ENCODE measurements at regions not wholly inside any gene's neighbourhood (a gene's known extent, or its start where the extent isn't known, plus 50 kb on each side); places are given as distances from the start of the nearest gene placed in this dataset.
A peak's percentile ranks its signal among the peaks of the same experiment; 100 is the strongest.
"Not testable (repeated sequence)": the region's sequence is repeated elsewhere in the genome, so short reads cannot be mapped to it uniquely, and the experiment has no call there.

- no peak for DNase-seq (ENCODE audit: low read depth)
- TF ChIP-seq, protein P1, sequence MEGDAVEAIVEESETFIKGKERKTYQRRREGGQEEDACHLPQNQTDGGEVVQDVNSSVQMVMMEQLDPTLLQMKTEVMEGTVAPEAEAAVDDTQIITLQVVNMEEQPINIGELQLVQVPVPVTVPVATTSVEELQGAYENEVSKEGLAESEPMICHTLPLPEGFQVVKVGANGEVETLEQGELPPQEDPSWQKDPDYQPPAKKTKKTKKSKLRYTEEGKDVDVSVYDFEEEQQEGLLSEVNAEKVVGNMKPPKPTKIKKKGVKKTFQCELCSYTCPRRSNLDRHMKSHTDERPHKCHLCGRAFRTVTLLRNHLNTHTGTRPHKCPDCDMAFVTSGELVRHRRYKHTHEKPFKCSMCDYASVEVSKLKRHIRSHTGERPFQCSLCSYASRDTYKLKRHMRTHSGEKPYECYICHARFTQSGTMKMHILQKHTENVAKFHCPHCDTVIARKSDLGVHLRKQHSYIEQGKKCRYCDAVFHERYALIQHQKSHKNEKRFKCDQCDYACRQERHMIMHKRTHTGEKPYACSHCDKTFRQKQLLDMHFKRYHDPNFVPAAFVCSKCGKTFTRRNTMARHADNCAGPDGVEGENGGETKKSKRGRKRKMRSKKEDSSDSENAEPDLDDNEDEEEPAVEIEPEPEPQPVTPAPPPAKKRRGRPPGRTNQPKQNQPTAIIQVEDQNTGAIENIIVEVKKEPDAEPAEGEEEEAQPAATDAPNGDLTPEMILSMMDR (IDR thresholded peaks at IDR 0.05; ENCODE audit: control insufficient read depth, extremely low read depth, insufficient read depth): no peak
These were observed 78.3 kb upstream of the EGFL6 start for GRCh38 chrX:13491061-13491460.

GRCh38 chrX:13489454-13489853 lies 79.9 kb upstream of the EGFL6 start:
- DNase-seq (ENCODE audit: low read depth): no peak
- H3K4me3 ChIP-seq (ENCODE audit: low read depth, low read length): no peak overlapping the region
- TF ChIP-seq, protein P1 (IDR thresholded peaks at IDR 0.05; ENCODE audit: control insufficient read depth, extremely low read depth, insufficient read depth): no peak

More at GRCh38 chrX:13491061-13491460, 78.3 kb upstream of the EGFL6 start:
- H3K4me3 ChIP-seq (ENCODE audit: low read depth, low read length): no peak overlapping the region

DNA sequence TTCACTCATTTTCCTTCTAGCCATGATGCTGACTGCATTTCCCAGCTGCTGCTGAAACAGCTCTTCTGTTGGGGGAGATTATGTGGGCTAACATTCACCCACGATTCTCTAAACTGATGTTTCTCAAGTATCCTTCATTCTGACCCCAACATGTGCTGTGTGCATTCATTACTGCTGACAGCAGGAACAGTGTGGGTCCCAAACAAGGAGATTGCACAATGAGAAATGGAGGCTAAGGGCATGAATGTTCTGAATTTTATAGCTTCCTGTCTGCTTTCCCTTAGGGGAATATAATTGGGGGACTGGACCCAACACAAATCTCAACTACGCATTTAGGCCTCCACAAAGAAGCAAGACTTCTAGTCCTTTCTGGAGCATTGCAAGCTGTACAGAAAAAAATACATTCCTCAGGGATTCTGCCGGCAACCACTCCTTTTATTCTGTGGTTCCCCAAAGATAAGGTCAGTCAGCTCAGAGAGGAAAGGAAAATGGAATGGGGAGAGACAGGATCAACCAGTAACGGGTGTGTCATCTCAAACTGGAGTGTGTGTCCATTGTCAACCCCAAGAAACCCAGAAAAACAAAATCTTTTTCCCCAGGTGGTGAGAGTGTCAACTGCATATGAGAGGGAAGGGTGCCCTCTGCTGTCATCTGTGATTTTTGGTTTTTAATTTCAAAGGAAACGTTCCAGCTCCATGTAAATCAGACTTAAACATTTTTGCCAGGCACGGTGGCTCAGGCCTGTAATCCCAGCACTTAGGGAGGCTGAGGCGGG lies 81.5 kb upstream of the EGFL6 start:
- TF ChIP-seq, protein P1 (IDR thresholded peaks at IDR 0.05; ENCODE audit: control insufficient read depth, extremely low read depth, insufficient read depth): peak; percentile 43

GRCh38 chrX:13485167-13485566 lies 84.2 kb upstream of the EGFL6 start:
- DNase-seq (ENCODE audit: low read depth): no peak
- H3K4me3 ChIP-seq (ENCODE audit: low read depth, low read length): no peak overlapping the region
- TF ChIP-seq, protein P1 (IDR thresholded peaks at IDR 0.05; ENCODE audit: control insufficient read depth, extremely low read depth, insufficient read depth): no peak

More for the DNA sequence above, 81.5 kb upstream of the EGFL6 start:
- no peak overlapping the region for H3K4me3 ChIP-seq (ENCODE audit: low read depth, low read length)
- DNase-seq (ENCODE audit: low read depth): no peak

DNA sequence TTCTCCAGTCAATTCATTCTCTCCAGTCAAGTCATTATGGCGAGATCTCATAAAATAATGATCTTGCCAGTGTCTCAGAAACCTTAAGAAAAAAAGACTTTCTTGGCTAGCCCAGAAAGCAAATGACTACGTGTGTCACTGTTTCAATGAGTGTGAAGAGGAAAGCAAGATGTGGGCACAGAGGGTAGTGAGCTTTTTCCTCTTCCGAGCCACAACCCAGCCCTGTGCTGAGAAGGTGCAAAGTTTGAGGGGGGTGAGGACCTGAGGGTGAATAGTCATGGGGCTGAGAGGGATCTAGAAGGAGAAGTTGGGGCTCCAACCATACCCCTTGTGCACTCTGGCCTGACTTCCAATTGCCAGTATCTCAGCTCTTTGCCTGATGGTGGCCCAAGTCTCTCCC lies 85.6 kb upstream of the EGFL6 start:
- TF ChIP-seq, protein P1 (IDR thresholded peaks at IDR 0.05; ENCODE audit: control insufficient read depth, extremely low read depth, insufficient read depth): no peak
- H3K4me3 ChIP-seq (ENCODE audit: low read depth, low read length): no peak overlapping the region
- DNase-seq (ENCODE audit: low read depth): no peak

- TF ChIP-seq, protein P1 (IDR thresholded peaks at IDR 0.05; ENCODE audit: control insufficient read depth, extremely low read depth, insufficient read depth): no peak
- no peak overlapping the region for H3K4me3 ChIP-seq (ENCODE audit: low read depth, low read length)
These were observed 86.5 kb upstream of the EGFL6 start for GRCh38 chrX:13482746-13483541.

DNA sequence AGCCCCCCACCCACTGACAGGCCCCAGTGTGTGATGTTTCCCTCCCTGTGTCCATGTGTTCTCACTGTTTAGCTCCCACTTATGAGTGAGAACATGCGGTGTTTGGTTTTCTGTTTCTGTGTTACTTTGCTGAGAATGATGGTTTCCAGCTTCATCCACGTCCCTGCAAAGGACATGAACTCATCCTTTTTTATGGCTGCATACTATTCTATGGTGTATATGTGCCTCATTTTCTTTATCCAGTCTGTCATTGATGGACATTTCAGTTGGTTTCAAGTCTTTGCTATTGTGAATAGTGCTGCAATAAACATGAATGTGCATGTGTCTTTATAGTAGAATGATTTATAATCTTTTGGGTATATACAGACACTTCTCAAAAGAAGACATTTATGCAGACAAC lies 88.6 kb upstream of the EGFL6 start:
- DNase-seq (ENCODE audit: low read depth); H3K4me3 ChIP-seq (ENCODE audit: low read depth, low read length): not testable (repeated sequence)

More at GRCh38 chrX:13482746-13483541, 86.5 kb upstream of the EGFL6 start:
- no peak for DNase-seq (ENCODE audit: low read depth)
